GM12865 (cell line): ENCODE measurements at regions not wholly inside any gene's neighbourhood (a gene's known extent, or its start where the extent isn't known, plus 50 kb on each side); places are given as distances from the start of the nearest gene placed in this dataset.
"Not testable (repeated sequence)": the region's sequence is repeated elsewhere in the genome, so short reads cannot be mapped to it uniquely, and the experiment has no call there.

Experiments
- DNase-seq: peaks from one replicate; pipeline ENCODE4 v3.0.0; 2010; ENCODE audit warnings: low read depth
- H3K4me3 ChIP-seq: 2 replicates; pipeline ENCODE4 v1.5.1; 2011; ENCODE audit warnings: mild to moderate bottlenecking, low read depth, low read length, control low read depth
- CTCF ChIP-seq: IDR thresholded peaks from 2 replicates; pipeline ENCODE4 v1.5.1; 2011; ENCODE audit warnings: low read length, control low read depth, low read depth, inconsistent platforms; ENCODE audit not compliant: insufficient read depth; ENCODE audit errors: missing control alignments

DNA sequence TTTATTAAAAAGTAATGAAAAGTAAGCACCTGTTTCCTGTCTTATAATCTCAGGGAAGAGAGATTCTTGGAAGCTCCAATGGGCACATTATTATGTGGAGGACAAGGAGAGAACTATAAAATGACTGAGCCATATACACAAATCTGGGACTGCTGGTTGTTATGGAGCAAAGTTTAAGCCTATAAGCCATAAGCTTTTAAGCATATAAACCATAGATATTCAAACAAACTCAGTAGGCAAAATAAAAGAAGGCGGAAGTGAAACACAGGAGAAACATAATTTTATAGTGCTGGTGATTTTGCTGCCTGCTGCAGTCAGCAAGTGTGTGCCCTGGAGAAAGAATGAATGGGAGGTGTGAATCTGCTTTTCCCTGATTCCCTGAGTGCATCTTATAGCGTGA is 274.4 kb downstream of the KIF20B start:
- TF ChIP-seq CTCF = no peak
- H3K4me3 ChIP-seq = no peak overlapping the region
- DNase-seq = no peak

GRCh38 chr10:89978081-89978480 is 276.7 kb downstream of the KIF20B start:
- H3K4me3 ChIP-seq = no peak overlapping the region
- TF ChIP-seq CTCF = no peak
- DNase-seq = no peak

DNA sequence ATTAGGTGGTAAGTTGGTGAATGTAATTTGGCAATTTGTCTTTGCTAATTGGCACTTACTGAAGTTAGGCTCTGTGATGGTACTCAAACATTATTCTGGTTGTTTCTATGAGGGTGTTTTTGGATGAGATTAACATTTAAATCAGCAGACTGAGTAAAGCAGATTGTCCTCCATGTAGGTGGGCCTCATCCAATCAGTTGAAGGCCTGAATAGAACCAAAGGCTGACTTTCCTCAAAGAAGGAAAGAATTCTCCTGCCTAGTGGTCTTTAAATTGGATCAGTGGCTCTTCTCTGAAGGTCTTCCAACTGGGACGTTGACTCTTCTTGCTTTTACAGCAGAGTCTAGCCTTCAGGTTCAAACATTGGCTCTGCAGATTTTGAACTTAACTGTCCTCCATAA is 278.3 kb downstream of the KIF20B start:
- no peak overlapping the region for H3K4me3 ChIP-seq
- DNase-seq = no peak
- no peak for TF ChIP-seq CTCF

- H3K4me3 ChIP-seq = no peak overlapping the region
- DNase-seq = no peak
- TF ChIP-seq CTCF = no peak
These were observed 278.8 kb downstream of the KIF20B start for GRCh38 chr10:89980166-89980565.

DNA sequence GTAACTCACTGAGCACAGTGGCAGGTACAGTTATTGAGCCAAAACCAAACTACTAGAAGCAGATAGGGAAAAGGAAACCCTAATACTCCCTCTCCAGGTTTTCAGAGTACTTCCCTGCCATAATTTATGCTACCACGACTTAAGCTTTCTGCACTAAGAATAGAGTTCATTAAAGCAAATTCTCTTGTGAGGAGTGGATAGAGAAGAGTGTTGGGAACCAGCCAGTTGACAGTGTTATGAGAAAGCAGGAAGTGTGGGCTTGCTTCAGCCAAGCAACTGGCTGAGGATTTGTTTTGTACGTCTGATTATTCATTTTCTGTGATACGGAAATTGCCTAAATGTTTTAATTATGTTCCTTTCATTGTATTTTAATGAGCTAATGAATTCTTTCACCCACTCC is 280.5 kb downstream of the KIF20B start:
- no peak for DNase-seq
- H3K4me3 ChIP-seq = no peak overlapping the region
- TF ChIP-seq CTCF = no peak

- TF ChIP-seq CTCF = no peak
- DNase-seq = no peak
- no peak overlapping the region for H3K4me3 ChIP-seq
These were observed 284.1 kb downstream of the KIF20B start for GRCh38 chr10:89985446-89985845.

DNA sequence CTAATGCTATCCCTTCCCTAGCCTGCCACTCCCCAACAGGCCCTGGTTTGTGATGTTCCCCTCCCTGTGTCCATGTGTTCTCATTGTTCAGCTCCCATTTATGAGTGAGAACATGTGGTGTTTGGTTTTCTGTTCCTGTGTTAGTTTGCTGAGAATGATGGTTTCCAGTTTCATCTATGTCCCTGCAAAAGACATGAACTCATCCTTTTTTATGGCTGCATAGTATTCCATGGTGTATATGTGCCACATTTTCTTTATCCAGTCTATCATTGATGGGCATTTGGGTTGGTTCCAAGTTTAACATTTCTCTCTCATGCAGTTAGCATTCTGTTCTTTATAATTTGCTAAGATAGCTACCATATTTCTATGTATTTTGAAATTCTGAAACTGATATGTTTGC is 287.0 kb downstream of the KIF20B start:
- DNase-seq, H3K4me3 ChIP-seq: not testable (repeated sequence)

- peak; percentile 11 for DNase-seq
- H3K4me3 ChIP-seq = no peak overlapping the region
- no peak for TF ChIP-seq CTCF
These were observed 291.2 kb downstream of the KIF20B start for GRCh38 chr10:89992575-89992974.
